ENCODE measurements at regions not wholly inside any gene's neighbourhood (a gene's known extent, or its start where the extent isn't known, plus 50 kb on each side); places are given as distances from the start of the nearest gene placed in this dataset.

DNA sequence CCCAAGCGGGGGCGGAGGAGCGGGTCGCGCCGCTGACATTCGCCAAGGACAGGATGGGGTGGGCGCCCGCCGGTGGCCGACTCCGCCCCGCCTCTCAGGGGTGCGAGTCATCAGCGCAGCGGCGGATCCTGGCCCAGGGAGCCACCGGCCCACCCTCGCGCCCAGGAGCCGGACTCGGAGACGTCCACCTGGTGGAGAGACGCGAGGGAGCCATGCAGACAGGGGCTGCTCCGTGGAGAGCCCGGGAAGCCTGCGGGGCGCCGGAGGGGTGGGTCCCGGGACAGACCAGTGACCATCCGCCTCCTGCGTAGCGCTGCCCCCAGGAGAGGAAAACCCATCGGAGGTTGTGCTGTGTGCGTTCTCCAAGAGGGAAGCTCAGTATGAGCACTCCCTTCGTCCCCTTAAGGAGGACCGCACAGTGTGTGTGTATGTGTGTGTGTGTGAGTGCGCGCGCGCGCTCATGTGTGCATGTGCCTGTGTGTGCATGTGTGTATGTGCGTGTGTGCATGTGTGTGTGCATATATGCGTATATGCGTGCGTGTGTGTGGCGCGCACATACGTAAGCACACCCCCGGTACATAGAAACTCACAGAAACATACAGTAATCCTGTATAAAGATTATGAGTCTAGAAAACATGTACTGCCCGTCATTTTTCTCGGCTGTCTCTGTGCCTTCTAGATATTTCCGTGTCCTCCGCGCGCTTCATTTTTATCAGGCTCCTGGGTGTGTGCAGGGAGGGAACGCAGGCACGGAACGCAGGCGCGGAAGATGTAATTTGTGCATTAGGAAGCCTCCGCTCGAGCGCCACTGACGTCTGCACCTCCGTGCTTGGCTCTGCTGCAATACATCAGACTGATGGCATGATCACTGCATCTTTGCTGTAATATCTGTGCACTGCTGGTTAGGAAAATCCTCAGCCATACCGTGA lies 158.9 kb downstream of the TBXT start:
- DNase-seq, result no peak

DNA sequence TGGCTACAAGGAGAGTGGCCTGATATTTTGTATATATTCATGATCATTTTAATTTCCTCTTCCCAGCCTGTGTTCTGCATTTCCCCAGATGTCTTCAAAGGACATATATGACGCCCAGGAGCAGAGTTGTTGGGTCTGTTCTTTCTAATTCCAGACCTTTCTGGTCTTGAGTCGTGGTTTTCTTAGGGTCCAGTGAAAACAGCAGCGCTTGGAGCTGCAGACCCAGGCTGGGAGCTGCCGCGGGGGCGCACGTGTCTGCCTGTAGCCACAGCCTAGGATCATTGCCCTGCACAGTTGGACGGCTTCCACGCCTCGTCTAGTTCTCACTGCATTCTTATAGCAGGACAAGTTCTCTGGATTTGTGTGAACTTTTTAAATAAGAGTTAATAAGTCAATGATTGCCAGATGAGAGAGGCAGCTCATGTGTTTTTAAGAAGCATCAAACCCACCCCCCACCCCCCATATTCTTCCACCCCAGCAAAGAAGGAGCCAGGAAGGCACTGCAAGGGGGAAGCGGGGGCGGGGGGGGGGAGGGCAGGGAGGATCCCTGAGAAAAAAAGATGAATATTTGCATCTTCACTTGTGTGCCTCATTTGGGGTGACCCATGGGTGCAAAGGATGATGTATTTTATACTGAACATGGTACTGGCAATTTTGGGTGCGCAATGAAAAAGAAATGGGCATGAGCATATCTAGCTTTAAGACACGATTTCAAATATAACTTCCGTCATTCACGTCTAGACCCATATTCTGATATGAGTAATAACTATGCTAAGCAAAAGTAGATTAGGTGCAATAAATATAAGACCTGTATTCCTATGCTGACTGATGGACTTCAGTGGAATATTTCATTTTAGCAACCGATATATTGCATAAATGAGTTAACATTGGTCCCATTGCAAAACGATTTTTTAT lies 160.0 kb downstream of the TBXT start:
- DNase-seq, result no peak

DNA sequence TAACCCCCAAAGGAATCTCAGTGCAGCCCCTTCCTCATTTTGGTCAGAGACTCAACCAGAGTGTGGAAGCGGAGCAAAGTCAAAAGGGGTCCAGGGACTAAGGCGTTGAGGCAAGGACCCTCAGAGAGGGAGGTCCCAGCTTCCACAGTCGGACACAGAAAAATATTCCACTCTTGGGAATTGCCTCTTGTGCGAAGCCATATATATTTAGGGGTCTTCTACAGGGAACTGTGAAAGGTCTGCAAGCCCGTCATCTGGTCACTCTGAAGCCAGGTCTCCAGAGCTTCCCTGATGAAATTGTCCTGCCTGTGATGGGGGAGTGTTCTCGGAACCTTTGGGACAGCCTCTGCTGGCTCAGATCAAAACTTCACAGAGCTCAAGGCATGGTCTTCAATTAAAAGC lies 160.8 kb downstream of the TBXT start:
- no peak for DNase-seq

DNA sequence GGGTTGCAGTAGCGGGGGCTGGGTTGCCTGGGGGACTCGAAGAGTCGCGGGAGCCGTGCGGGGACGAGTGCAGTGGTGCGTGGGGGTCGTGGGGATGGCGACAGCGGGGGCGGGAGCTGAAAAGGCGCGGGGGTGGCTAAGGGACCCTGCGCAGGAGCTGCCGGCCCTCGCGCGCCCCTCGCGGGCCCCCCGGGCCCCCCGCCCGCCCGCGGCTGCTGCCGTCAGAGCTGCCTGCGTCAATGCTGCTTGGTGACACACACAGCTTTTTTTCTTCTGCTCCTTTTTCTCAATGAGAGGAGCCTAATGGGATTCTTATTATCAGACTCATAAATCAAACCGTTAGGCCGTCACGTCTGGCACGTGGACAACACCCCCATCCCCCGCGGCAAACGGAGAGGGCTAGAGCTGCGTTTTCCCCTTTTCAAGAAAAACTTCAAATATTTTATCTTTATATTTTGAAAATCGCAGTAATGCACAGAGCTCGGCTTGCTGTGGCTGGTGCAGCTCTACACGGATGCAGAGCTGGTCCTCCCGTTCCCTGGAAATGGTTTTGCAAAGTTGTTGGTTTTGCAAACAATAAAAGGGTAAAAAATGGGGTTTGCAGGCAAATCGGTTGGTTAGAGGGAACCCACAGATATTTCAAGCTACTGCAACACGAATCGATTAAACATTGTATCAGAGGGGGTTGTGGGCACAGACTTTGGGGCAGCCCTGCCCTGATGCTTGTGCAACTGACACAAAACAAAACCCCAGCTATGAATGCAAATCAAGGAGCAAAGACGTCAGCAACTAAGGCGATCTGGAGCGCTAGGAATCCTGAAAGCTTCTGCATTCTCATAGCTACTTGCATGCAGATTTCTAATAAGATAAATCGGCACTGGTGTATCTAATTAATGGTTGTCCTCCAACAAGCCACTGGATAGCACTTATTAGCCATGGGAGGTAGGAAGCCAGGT lies 161.4 kb downstream of the TBXT start:
- peak; percentile 33 for DNase-seq

DNA sequence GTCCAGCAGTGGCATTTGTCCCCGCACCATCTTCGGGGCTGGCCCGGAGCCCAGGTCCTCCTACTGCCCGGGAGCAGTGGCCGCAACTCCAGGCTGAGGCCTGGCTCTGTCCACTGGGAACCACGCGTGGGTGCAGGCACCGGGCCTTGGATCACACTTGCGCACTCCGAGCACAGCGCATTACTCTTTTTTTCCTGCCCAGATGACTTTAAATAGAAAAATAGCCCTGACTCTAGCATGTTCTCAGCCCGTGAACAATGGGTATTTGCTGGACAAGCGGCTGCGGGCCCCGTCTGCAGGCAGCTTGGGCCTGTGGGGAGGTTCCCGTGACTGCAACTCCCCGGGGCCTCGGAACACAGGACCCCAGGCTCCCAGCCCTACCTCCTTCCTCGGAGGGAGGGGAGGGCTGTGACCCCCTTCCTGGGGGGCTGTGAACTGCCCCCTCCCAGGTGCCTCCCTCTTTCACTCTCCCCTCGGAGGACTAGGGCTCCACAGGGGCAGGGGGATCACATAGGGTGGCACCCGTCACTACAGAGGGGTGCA lies 162.2 kb downstream of the TBXT start:
- DNase-seq, result no peak

DNA sequence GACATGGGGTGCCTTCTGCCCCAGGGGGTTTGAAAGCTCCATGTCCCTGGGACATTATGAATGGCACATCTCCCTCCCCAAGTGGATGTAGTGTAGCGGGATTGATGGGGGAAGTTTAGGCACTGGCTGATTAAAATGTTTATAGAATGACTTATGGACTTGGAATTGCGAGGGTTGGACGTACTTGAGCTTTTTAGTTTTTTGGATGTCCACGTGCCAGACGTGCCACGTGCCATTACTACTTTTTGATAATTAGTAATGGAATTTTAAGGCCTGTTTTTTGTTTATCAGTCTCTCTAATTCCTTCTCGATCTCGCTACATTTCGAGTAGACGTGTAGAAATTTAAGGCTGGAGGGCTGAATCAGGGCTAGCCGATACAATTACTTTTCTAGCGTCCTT lies 162.8 kb downstream of the TBXT start:
- DNase-seq, result no peak

DNA sequence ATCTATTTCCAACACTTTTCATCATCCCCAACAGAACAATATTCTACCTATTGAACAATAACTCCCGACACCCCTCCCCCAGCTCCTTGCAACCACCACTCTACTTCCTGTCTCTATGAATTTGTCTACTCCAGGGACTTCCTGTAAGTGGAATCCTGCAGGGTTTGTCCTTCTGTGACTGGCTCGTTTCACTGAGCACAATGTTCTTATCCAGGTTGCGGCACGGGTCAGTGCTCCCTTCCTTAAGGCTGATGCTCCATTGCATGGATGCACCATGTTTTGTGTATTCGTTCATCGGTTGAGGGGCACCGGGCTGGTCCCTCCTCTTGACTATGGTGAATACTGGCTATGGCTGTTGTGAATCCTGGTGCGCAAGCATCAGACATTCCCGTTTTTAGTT lies 163.2 kb downstream of the TBXT start:
- no peak for DNase-seq

DNA sequence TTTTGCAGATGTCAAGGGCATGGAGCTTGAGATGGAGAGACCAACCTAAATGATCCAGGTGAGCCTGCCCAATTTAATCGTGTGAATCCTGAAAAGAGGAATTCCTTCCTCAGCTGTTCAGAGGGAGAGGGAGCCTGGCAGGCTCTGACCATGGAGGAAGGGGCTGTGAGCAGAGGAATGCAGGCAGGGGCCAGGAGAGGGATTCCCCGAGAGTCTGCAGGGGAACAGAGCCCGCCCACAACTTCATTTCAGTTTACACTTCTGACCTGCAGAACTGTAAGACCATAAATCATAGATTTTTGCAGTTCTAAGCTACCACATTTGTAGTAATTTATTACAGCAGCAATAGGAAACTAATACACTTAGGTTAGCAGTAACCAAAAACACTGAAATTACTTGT lies 164.1 kb downstream of the TBXT start:
- no peak for DNase-seq

DNA sequence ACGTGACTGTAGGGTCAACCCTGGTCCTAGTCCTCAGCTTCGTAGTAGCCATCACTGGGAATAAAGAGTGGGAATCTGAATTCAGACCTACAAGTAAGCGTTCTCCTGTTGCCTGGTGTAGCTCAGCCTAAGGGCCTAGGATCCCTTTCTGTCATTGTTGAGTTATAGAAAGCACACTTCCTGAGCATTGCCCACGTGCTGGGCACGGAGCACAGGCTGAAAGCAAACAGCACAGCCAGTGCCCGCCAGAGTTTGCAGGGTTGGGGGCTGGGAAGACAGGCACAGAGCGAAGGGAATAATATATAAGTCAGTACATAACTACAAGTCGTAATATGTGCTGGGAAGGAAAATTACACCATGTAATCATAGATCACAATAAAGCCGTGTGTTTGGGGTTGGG lies 166.3 kb downstream of the TBXT start:
- DNase-seq, result no peak

DNA sequence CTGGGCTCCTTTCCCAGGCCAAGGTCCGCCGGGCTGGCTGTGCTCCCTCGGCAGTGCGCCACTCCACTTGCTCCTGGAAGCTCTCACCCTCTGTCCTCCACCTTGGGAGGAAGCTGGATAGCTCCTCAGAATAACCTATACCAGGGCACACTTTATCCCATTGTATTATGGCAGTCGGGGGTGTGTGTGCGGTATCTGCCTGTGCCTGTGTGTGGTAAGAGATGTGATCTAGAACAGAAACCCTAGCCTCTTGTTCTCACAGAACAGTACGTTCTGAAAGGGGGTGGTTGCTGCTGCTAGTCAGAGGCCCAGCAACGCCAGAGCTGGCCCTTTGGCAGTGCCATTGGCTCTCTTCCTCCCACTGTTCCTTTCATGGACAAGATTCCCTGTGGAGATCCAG lies 168.4 kb downstream of the TBXT start:
- DNase-seq, result no peak

DNA sequence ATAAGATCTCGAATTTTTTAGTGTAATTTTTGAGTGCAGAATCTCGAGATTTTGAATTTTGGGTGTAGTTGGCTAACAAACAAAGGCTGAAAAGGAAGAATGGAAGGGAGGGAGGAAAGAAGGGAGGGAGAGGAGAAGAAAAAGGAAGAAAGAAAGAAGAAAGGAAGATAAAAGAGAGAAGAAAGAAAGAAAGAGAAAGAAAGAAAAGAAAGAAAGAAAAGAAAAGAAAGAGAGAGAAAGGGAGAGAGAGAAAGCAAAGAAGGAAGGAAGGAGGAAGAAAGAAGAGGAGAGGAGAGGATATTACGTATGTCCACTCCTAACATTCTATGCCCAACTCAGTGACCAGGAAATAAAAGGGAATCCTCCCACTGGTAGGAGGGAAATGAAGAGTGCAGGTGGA lies 169.6 kb downstream of the TBXT start:
- no peak for DNase-seq

DNA sequence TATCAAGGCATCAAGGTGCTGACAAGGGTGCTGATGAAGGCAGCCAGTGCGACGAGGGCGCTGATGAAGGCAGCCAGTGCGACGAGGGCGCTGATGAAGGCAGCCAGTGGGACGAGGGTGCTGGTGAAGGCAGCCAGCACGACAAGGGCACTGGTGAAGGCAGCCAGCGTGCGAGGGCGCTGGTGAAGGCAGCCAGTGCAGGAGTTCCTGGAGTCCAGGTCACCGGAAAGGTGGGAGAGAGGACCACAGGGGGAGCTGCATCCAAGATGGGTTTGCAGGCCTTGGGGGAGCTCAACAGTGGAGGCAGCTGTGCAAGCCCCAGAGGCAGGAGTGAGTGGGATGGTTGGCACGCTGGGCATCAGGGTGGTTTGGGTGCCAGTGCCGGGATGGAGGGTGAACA lies 176.3 kb downstream of the TBXT start:
- DNase-seq, result no peak

DNA sequence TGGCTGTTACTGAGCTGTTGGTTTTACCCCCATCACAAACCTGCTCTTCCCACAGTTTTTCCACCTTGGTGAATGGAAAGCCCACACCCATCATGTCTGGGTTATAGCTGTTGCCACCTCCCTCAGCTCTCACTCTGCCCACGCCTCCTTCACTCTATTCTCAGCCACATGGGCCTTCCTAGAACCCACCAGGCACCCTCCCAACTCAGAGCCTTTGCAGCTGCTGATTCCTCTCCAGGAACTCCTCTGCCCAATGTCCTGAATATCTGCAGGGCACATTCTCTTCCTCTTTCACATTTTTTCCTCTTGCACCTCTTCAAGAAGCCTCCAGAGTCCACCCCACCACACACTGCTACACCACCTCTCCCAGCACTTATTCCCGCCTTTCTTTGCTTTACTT lies 177.4 kb downstream of the TBXT start:
- no peak for DNase-seq

DNA sequence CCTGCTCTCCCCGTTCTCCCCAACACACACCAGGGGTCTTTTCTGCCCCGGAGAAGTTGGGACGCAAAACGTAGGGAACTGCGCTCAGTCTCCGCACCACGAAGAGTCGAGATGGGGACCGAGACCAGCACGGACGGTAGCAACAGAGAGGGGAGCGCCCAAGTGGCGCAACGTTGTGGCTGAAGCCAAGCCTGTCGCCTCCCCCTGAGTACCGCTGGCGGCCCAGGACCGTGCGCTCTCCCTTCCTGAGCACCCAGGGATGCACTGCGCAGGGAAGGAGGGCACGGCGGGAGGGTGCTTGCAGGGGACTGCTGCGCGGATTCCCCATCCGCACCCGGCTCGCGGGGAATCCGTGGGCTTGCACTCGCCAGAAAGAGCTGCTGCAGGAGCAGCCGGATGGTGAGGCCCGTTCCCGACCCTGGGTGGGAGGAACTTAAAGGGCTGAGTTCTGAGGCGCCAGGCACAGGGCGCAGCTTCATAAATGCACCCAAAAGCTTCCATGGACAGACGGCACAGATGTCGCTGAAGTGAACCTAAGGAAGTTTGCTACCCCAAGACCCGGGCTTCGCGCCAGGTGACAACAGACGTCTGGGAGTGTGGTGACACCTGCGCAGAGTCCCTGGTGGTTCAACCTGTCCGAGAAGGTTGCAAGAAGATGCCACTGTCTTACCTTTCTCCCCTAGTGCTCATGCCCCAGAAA lies 178.7 kb downstream of the TBXT start:
- no peak for DNase-seq

DNA sequence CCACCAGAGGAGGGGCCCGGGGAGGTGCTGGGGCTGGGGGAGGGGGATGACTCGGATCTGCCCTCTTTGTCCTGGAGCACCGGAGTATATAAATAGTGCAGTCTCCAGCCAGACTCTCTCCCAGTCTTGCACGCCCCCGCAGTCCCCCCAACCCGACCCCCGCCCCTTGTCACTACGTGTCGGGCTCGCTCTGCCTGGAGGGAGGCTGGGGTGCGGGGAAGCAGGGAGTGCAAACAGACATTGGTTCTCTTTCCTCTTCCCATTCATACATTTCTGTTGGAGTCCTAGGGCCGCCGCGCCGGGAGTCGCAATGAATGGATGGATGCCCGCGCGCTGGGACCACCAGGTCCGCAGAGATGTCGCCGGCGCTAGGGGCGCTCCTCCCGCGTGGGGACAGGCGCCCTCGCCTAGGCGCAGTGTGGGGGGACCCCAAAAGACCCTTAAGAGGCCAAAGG lies 179.3 kb downstream of the TBXT start:
- DNase-seq, result no peak

DNA sequence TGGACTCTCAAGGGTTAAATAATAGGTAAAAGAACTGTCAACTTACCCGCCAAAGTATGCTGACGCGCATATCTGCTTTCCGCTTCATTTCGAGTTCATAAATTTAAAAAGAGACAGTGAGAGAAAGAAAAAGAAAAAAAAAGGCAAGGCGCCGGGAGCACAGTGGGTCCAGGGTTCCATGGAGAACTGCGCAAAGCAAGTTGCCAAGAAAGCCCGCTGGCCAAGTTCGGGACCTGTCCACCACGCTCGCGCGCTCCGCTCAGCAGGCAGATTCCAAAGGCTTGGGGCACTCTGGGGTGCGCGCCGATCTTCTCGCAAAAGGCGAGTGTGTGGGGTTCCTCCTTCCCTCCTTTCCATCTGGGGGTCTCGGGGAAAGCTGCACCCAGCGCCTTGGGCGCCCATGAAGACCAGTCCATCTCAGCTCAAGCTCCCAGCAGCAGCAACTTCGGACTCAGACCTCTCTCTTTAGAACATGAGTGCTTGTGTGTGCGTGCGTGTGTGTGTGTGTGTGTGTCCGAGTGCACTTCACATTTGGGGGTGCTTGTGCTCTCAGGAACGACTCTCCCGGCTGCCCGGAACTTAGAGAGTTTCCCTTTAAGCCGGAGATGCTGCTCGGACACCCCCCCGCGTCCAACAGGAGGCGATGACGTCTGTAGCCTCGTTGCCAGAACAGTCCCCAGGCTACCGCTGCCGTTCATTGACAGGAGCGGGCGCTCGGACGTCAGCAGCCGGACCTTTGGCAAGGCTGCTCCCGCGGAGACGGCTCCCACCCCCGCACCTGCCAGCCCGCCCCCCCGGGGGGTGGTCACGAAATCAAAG lies 180.0 kb downstream of the TBXT start:
- no peak for DNase-seq

DNA sequence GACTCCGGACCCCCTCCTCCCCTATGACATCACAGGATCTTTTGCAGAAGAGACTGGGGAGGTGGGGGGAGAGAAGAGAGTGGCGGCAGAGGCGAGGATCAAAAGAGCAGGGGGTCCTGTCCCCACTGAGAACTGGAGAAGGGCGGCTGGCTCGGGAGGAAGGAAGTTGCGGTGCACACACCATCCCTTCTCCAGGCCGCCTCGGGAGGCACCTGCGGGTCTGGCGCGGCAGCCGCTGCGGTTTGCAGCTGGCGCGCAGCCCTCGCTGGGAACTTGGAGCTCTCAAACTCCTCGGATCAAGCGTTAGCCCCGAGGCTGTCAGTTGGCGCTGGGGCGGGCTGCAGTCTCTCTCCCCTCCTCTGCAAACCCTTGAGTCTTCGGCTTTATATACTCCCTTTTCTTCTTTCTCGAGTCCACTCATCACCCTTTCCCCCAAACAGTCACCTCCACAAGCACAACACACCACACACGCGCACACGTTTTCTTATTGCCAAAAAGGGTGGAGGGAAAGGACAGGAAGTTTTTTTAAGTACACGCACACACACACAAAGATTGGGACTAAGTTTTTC lies 180.7 kb downstream of the TBXT start:
- DNase-seq, result no peak

DNA sequence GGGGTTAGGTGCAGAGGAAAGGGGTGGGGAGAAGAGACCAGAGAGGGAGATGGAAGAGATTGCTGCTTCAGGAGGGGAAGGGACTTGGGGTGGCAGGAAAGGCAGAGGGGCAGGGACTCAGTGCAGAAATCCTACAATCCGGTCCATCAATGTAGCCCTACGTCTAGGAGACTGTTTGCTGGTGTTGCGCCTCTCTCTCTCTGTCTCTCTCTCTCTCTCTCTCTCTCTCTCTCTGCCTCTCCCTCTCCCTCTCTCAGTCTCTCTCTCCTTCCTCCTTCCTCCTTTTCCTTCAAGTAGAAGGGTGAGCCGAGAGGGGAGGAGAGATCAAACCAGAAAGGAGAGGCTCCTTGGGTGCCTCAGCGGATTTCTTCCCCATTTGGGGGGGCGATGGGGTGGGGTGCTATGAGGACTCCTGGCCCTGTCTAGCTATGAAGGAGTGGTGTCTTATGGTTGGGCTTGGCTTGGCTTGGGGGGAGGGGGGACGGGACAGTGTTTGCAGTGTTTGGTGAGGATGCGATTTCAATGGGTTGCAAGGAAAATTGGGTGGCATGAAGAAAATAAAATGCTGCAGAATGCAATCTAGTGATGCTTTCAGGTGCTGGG lies 181.2 kb downstream of the TBXT start:
- no peak for DNase-seq

DNA sequence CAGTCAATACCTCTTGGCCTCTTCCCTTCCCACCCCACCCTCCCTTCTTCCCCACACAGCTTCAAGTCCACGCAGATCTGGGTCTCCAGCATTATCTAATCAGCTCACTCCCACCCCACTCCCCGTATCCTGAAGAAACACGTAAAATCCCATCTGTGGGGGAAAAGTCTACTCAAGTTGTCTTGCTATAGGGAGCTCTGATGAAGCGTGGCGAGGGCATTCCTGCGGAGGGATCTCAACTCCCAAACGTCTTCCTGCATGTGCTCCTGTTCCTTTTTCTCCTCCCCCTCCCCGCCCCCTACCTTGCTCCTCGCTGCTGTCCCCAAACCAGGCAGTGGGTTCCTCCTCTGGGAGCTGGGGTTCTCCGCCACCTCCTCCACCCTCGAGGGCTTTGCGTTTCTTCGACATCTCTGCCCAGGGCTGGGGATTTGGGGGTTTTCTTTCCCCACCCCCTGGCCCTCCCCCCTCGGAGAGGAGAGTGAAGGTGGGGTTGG lies 181.8 kb downstream of the TBXT start:
- no peak for DNase-seq

DNA sequence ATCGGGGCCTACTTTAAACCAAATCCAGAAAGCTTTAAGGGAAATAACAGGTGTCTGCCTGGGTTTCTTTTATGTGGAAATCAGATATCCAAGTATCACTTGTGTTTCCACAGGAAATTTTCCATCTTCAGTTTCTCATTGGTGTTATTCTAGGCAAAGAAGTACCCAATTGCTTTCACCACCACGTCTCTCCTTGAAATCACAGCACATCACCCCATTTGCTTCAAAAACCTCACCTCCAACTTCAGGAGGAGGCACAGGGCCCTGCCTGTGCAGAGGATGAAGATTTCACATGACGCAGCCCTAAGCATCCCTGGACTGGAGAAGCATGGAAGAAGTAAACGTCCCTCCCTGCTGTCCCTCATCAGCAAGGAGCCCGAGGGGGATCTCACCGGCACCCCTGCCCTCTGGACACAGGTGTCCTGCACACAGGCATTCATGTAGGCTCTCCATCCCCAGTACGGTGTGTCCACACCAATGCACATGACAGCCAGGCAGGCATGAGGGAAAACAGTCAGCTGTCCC lies 182.3 kb downstream of the TBXT start:
- DNase-seq, result no peak
